ENCODE measurements at regions not wholly inside any gene's neighbourhood (a gene's known extent, or its start where the extent isn't known, plus 50 kb on each side); places are given as distances from the start of the nearest gene placed in this dataset.

- DNase-seq (ENCODE audit: low read depth): no peak
- no peak for TF ChIP-seq CTCF (conservative IDR thresholded peaks at IDR 0.05; ENCODE audit: low read depth, low read length)
- no peak overlapping the region for H3K4me3 ChIP-seq (ENCODE audit: low read depth, low read length)
Measured at GRCh38 chr16:62974424-62974823, 938.2 kb upstream of the CDH8 start.

GRCh38 chr16:62970851-62971250, 934.6 kb upstream of the CDH8 start:
- DNase-seq (ENCODE audit: low read depth): no peak
- TF ChIP-seq CTCF (conservative IDR thresholded peaks at IDR 0.05; ENCODE audit: low read depth, low read length): no peak
- no peak overlapping the region for H3K4me3 ChIP-seq (ENCODE audit: low read depth, low read length)

GRCh38 chr16:62969711-62970318, 933.6 kb upstream of the CDH8 start:
- no peak overlapping the region for H3K4me3 ChIP-seq (ENCODE audit: low read depth, low read length)
- DNase-seq (ENCODE audit: low read depth): no peak
- no peak for TF ChIP-seq CTCF (conservative IDR thresholded peaks at IDR 0.05; ENCODE audit: low read depth, low read length)

- no peak for DNase-seq (ENCODE audit: low read depth)
- no peak overlapping the region for H3K4me3 ChIP-seq (ENCODE audit: low read depth, low read length)
- no peak for TF ChIP-seq CTCF (conservative IDR thresholded peaks at IDR 0.05; ENCODE audit: low read depth, low read length)
Measured at GRCh38 chr16:62967611-62968010, 931.4 kb upstream of the CDH8 start.

GRCh38 chr16:62967163-62967562, 930.9 kb upstream of the CDH8 start:
- no peak for TF ChIP-seq CTCF (conservative IDR thresholded peaks at IDR 0.05; ENCODE audit: low read depth, low read length)
- H3K4me3 ChIP-seq (ENCODE audit: low read depth, low read length): no peak overlapping the region
- no peak for DNase-seq (ENCODE audit: low read depth)

- no peak for TF ChIP-seq CTCF (conservative IDR thresholded peaks at IDR 0.05; ENCODE audit: low read depth, low read length)
- no peak for DNase-seq (ENCODE audit: low read depth)
Measured at GRCh38 chr16:62966626-62967025, 930.4 kb upstream of the CDH8 start.

GRCh38 chr16:62965831-62966230, 929.6 kb upstream of the CDH8 start:
- TF ChIP-seq CTCF (conservative IDR thresholded peaks at IDR 0.05; ENCODE audit: low read depth, low read length): no peak
- no peak overlapping the region for H3K4me3 ChIP-seq (ENCODE audit: low read depth, low read length)
- no peak for DNase-seq (ENCODE audit: low read depth)

More at GRCh38 chr16:62966626-62967025, 930.4 kb upstream of the CDH8 start:
- H3K4me3 ChIP-seq (ENCODE audit: low read depth, low read length): no peak overlapping the region
